ENCODE measurements at regions not wholly inside any gene's neighbourhood (a gene's known extent, or its start where the extent isn't known, plus 50 kb on each side); places are given as distances from the start of the nearest gene placed in this dataset.

- H3K4me3 ChIP-seq (ENCODE audit: severe bottlenecking), result no peak overlapping the region
- no peaks in the 10 kb centered on the region for H3K36me3 ChIP-seq (ENCODE audit: low read depth)
- TF ChIP-seq CTCF (IDR thresholded peaks at IDR 0.05; ENCODE audit: poor library complexity, severe bottlenecking), result no peak
- H3K9me3 ChIP-seq (ENCODE audit: severe bottlenecking), result no peaks in the 10 kb centered on the region
- DNase-seq (ENCODE audit: low spot score), result no peak
- no peak overlapping the region for H3K27ac ChIP-seq (ENCODE audit: poor library complexity, severe bottlenecking)
- H3K27me3 ChIP-seq (ENCODE audit: insufficient read depth, poor library complexity, severe bottlenecking), result no peaks in the 10 kb centered on the region
- no peaks in the 10 kb centered on the region for H3K4me1 ChIP-seq (ENCODE audit: insufficient read depth, poor library complexity, severe bottlenecking)
- no peak for ATAC-seq (ENCODE audit: low read depth)
These were observed 726.8 kb downstream of the BCL11B start for GRCh38 chr14:98545181-98545580.

GRCh38 chr14:98548071-98548686 is 723.8 kb downstream of the BCL11B start:
- Histone ChIP-seq H3K36me3 (ENCODE audit: low read depth) (no peaks in the 10 kb centered on the region), H3K27me3 (ENCODE audit: insufficient read depth, poor library complexity, severe bottlenecking) (no peaks in the 10 kb centered on the region), H3K4me3 (ENCODE audit: severe bottlenecking) (no peak overlapping the region), H3K4me1 (ENCODE audit: insufficient read depth, poor library complexity, severe bottlenecking) (no peaks in the 10 kb centered on the region), H3K9me3 (ENCODE audit: severe bottlenecking) (no peaks in the 10 kb centered on the region), H3K27ac (ENCODE audit: poor library complexity, severe bottlenecking) (no peak overlapping the region)
- no peak for DNase-seq (ENCODE audit: low spot score)
- TF ChIP-seq CTCF (IDR thresholded peaks at IDR 0.05; ENCODE audit: poor library complexity, severe bottlenecking), result no peak
- ATAC-seq (ENCODE audit: low read depth), result 0 out of 3 replicates have a peak, but pooled peaks have one; percentile 33

- Histone ChIP-seq H3K4me1 (ENCODE audit: insufficient read depth, poor library complexity, severe bottlenecking) (no peaks in the 10 kb centered on the region), H3K27ac (ENCODE audit: poor library complexity, severe bottlenecking) (no peak overlapping the region), H3K4me3 (ENCODE audit: severe bottlenecking) (no peak overlapping the region), H3K36me3 (ENCODE audit: low read depth) (no peaks in the 10 kb centered on the region), H3K9me3 (ENCODE audit: severe bottlenecking) (no peaks in the 10 kb centered on the region), H3K27me3 (ENCODE audit: insufficient read depth, poor library complexity, severe bottlenecking) (no peaks in the 10 kb centered on the region)
- no peak for TF ChIP-seq CTCF (IDR thresholded peaks at IDR 0.05; ENCODE audit: poor library complexity, severe bottlenecking)
- no peak for DNase-seq (ENCODE audit: low spot score)
- no peak for ATAC-seq (ENCODE audit: low read depth)
These were observed 721.0 kb downstream of the BCL11B start for GRCh38 chr14:98551028-98551427.

- no peaks in the 10 kb centered on the region for H3K27me3 ChIP-seq (ENCODE audit: insufficient read depth, poor library complexity, severe bottlenecking)
- H3K9me3 ChIP-seq (ENCODE audit: severe bottlenecking), result no peaks in the 10 kb centered on the region
- H3K4me3 ChIP-seq (ENCODE audit: severe bottlenecking), result no peak overlapping the region
- H3K36me3 ChIP-seq (ENCODE audit: low read depth), result no peaks in the 10 kb centered on the region
- DNase-seq (ENCODE audit: low spot score) (no peak), ATAC-seq (ENCODE audit: low read depth) (no peak)
- H3K27ac ChIP-seq (ENCODE audit: poor library complexity, severe bottlenecking), result no peak overlapping the region
- no peaks in the 10 kb centered on the region for H3K4me1 ChIP-seq (ENCODE audit: insufficient read depth, poor library complexity, severe bottlenecking)
- no peak for TF ChIP-seq CTCF (IDR thresholded peaks at IDR 0.05; ENCODE audit: poor library complexity, severe bottlenecking)
These were observed 716.6 kb downstream of the BCL11B start for GRCh38 chr14:98555440-98555839.

- Histone ChIP-seq H3K9me3 (ENCODE audit: severe bottlenecking) (no peaks in the 10 kb centered on the region), H3K27me3 (ENCODE audit: insufficient read depth, poor library complexity, severe bottlenecking) (no peaks in the 10 kb centered on the region), H3K4me3 (ENCODE audit: severe bottlenecking) (no peak overlapping the region), H3K4me1 (ENCODE audit: insufficient read depth, poor library complexity, severe bottlenecking) (peaks cover 4% of the 10 kb centered on the region), H3K27ac (ENCODE audit: poor library complexity, severe bottlenecking) (no peak overlapping the region), H3K36me3 (ENCODE audit: low read depth) (no peaks in the 10 kb centered on the region)
- no peak for TF ChIP-seq CTCF (IDR thresholded peaks at IDR 0.05; ENCODE audit: poor library complexity, severe bottlenecking)
- DNase-seq (ENCODE audit: low spot score), result no peak
- ATAC-seq (ENCODE audit: low read depth), result no peak
These were observed 708.0 kb downstream of the BCL11B start for GRCh38 chr14:98564006-98564405.

Measured in RWPE2 (cell line).